SK-N-MC (cell line): ENCODE measurements at regions not wholly inside any gene's neighbourhood (a gene's known extent, or its start where the extent isn't known, plus 50 kb on each side); places are given as distances from the start of the nearest gene placed in this dataset.

ENCODE experiments used
- EZH2 ChIP-seq: fragments of 200-600 bp; sonication (generic); IDR thresholded peaks from one replicate; pipeline ENCODE4 v1.6.1; 2017; ENCODE audit warnings: antibody characterized with exemption
- FOXP2 ChIP-seq: optimal IDR thresholded peaks from 2 replicates; pipeline ENCODE3; 2011; ENCODE audit warnings: mild to moderate bottlenecking, moderate library complexity; ENCODE audit not compliant: insufficient read depth; ENCODE audit errors: extremely low read length, control extremely low read depth
- POLR2AphosphoS5 ChIP-seq: IDR thresholded peaks from 2 replicates; pipeline ENCODE4 v1.6.1; 2012; ENCODE audit warnings: mild to moderate bottlenecking, low read depth, low read length, borderline replicate concordance

- no peak for TF ChIP-seq POLR2AphosphoS5
- TF ChIP-seq EZH2: no peak
- no peak for TF ChIP-seq FOXP2
Measured at GRCh38 chr5:67960939-67961338, 254.6 kb upstream of the PIK3R1 start.
